ENCODE measurements at regions not wholly inside any gene's neighbourhood (a gene's known extent, or its start where the extent isn't known, plus 50 kb on each side); places are given as distances from the start of the nearest gene placed in this dataset.

DNA sequence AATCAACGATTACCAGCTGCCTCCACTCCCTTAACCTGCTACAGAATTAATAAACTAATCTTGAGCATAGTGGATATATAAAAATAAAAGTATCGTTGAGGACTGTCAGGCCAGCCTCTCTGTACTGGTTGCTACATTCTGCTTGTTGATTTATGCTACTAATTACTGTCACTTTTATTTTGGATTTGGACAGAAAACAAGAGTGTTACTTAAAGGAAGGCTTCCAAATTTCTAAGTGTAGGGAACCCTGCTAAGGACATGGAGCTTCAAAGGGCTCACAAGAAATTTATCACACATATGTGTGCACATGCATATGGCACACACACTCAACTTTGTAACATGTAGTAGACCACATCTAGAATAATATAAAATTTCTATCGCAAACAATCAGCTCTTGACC is 141.2 kb upstream of the ANKRD1 start:
- Histone ChIP-seq H3K27me3 (replicated peaks; ENCODE audit: control insufficient read depth, insufficient read depth, low read length) (no peaks in the 10 kb centered on the region), H3K4me3 (replicated peaks; ENCODE audit: low read depth, low read length) (no peak overlapping the region), H3K36me3 (ENCODE audit: control insufficient read depth, insufficient read depth, low read length) (no peaks in the 10 kb centered on the region)
- no peak for TF ChIP-seq CTCF (IDR thresholded peaks at IDR 0.05; ENCODE audit: insufficient read depth, low read length, poor library complexity, severe bottlenecking)
- DNase-seq (ENCODE audit: extremely low read depth, insufficient read length): no peak

DNA sequence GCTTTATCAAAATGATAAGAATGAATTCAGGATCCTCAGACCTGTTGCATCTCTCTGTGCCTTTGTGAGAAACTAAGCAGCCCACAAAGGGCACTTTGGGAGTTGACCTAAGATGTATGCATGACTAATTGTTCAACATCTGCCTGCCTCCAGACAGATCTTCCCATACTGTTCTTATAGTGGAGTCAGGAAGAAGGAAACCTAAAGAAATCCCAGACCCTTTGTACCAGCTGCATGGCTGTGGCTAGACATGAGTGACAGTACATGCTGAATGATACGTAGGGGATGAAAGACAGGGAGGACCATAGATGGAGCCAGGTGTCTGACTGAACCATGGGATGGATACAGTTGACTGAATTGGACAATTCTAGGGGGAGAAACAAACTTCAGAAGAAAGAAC is 148.7 kb upstream of the PCGF5 start:
- no peak for TF ChIP-seq CTCF (IDR thresholded peaks at IDR 0.05; ENCODE audit: insufficient read depth, low read length, poor library complexity, severe bottlenecking)
- Histone ChIP-seq H3K36me3 (ENCODE audit: control insufficient read depth, insufficient read depth, low read length) (no peaks in the 10 kb centered on the region), H3K4me3 (replicated peaks; ENCODE audit: low read depth, low read length) (no peak overlapping the region), H3K27me3 (replicated peaks; ENCODE audit: control insufficient read depth, insufficient read depth, low read length) (no peaks in the 10 kb centered on the region)
- DNase-seq (ENCODE audit: extremely low read depth, insufficient read length): no peak

GRCh38 chr10:91073286-91073979 is 147.0 kb upstream of the PCGF5 start:
- H3K4me3 ChIP-seq (replicated peaks; ENCODE audit: low read depth, low read length): no peak overlapping the region
- no peaks in the 10 kb centered on the region for H3K36me3 ChIP-seq (ENCODE audit: control insufficient read depth, insufficient read depth, low read length)
- DNase-seq (ENCODE audit: extremely low read depth, insufficient read length): no peak
- H3K27me3 ChIP-seq (replicated peaks; ENCODE audit: control insufficient read depth, insufficient read depth, low read length): no peaks in the 10 kb centered on the region
- no peak for TF ChIP-seq CTCF (IDR thresholded peaks at IDR 0.05; ENCODE audit: insufficient read depth, low read length, poor library complexity, severe bottlenecking)

- Histone ChIP-seq H3K27me3 (replicated peaks; ENCODE audit: control insufficient read depth, insufficient read depth, low read length) (no peaks in the 10 kb centered on the region), H3K36me3 (ENCODE audit: control insufficient read depth, insufficient read depth, low read length) (no peaks in the 10 kb centered on the region), H3K4me3 (replicated peaks; ENCODE audit: low read depth, low read length) (no peak overlapping the region)
- TF ChIP-seq CTCF (IDR thresholded peaks at IDR 0.05; ENCODE audit: insufficient read depth, low read length, poor library complexity, severe bottlenecking): no peak
- no peak for DNase-seq (ENCODE audit: extremely low read depth, insufficient read length)
Measured at GRCh38 chr10:91076991-91077548, 143.4 kb upstream of the PCGF5 start.

- Histone ChIP-seq H3K4me3 (replicated peaks; ENCODE audit: low read depth, low read length) (no peak overlapping the region), H3K27me3 (replicated peaks; ENCODE audit: control insufficient read depth, insufficient read depth, low read length) (no peaks in the 10 kb centered on the region), H3K36me3 (ENCODE audit: control insufficient read depth, insufficient read depth, low read length) (no peaks in the 10 kb centered on the region)
- no peak for TF ChIP-seq CTCF (IDR thresholded peaks at IDR 0.05; ENCODE audit: insufficient read depth, low read length, poor library complexity, severe bottlenecking)
- no peak for DNase-seq (ENCODE audit: extremely low read depth, insufficient read length)
Measured at GRCh38 chr10:91077549-91078071, 142.9 kb upstream of the PCGF5 start.
